Embryonic facial prominence (tissue), 1 donor: ENCODE measurements at regions not wholly inside any gene's neighbourhood (a gene's known extent, or its start where the extent isn't known, plus 50 kb on each side); places are given as distances from the start of the nearest gene placed in this dataset.
"Not testable (repeated sequence)": the region's sequence is repeated elsewhere in the genome, so short reads cannot be mapped to it uniquely, and the experiment has no call there.

ENCODE experiments used
- DNase-seq: peaks from one replicate; pipeline ENCODE4 v3.0.0-alpha.2; 2016; ENCODE audit errors: extremely low spot score

DNA sequence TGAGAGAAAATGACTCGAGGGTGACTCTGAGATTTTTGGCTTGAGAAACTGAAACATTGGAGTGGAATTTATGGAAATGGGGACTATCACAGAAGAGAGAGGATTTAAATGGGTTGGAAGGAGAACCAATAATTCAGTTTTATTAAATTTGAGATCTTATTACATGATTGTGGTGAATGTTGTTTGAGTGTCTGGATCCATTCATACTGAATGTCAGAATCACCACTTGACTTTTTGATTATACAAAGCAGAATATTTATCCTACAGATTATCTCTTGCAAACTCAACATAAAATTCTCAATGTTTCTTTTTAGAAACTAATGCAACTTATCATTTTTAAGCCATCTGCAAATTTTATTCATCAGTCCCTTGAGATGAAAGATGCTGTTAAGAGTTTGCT lies 332.8 kb downstream of the CNTN3 start:
- no peak for DNase-seq

DNA sequence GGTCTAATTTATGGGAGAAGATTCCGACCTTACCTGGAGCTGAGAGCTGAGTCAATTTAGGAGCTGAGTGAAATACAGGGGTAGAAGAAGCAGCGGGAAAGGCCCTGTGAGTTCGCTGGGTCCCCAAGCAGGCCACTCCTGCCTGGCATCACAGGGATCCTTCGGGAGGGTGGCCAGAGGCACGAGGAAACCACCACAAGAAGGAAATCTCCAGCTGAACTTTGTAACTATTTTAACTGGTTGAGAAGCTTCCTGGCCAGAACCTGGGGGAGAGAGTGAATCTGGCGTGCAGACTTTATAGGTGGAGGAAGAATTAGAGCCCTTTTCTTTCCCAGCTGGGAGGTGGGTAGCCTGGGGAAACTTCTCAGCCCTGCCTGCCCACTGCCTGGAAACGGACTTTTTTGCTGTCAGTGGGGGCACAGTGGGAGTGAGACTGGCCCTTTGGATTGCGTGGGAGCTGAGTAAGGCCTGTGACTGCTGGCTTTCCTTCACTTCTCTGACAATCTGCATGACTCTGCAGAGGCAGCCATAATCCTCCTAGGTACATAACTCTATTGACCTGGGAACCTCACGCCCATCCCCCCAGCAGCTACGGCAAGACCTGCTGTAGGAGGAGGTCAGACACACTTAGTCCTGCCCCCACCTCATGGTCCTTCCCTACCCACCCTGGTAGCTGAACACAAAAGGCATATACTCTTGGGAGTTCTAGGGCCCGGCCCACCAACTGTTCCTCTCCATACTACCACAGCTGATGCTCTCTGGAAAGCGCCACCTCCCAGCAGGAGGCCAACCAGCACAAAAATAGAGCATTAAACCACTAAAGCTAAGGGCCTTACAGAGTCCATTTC lies 340.7 kb downstream of the CNTN3 start:
- no peak for DNase-seq

GRCh38 chr3:74273091-74273490 lies 341.4 kb downstream of the CNTN3 start:
- DNase-seq = no peak

GRCh38 chr3:74271541-74271940 lies 342.9 kb downstream of the CNTN3 start:
- no peak for DNase-seq

GRCh38 chr3:74269689-74270088 lies 344.8 kb downstream of the CNTN3 start:
- no peak for DNase-seq

DNA sequence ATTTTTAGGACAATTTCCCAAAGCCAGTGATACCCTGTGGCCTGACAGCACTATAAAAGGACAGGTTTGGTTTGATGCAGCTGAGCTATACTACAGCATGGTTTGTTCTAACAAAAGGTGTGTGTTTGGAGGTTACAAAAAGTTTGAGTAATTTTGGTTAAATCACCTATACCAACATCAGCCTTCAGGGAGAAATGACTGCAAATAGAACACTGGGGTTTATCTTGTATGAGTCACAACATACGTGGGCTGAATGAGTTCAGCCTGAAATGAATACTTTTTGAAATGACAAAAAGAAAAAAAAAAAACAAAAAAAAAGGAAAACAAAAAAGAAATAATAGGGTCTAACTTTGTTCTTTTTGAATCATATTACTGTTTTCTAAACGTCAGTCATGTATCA lies 345.7 kb downstream of the CNTN3 start:
- DNase-seq = no peak

DNA sequence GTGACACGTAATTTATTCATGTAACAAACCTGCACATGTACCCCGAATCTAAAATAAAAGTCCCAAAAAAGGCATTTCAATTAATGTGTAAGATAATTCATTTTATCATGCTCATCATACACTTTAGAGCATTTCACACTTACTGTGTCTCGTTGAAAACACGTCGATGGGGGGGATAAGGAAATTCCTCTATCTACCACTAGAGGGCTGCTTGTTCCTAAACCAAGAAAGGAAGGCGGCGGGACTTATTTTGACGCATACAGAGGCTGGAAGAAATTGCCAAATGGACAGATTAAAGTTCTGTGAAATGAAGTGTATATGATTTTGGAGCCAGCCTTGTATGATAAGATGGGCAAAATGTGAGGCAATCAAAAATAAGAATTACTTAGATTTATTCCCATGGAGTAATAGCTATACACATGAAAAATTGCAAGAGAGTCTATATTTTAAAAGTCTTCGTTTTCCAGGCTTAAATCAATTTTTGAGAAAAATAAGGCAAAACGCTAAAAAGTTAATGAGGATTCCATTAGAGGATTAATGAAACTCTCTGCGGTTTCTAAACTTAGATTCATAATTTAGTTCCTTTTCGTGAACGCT lies 346.8 kb downstream of the CNTN3 start:
- DNase-seq = peak; percentile 44

GRCh38 chr3:74267131-74267530 lies 347.3 kb downstream of the CNTN3 start:
- no peak for DNase-seq

- DNase-seq = no peak
Measured at GRCh38 chr3:74265069-74265468, 349.4 kb downstream of the CNTN3 start.

DNA sequence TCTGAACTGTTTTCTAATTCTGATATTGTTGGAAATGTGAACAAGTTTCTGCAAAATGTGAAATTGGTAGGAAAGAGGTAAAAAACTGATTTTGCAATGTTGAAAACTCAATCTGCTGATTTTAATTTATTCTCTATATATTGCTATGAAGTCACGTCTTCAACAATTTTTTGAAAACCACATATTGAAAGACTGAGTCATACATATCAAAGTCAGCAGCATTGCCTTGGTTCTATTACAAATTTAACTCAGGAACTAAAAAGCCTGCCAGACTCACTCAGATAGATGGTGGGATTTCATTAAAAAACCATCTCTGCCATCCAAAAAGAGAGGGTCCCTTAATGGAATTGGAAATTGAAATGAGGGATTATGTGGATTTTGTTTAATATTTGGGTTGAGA lies 351.4 kb downstream of the CNTN3 start:
- DNase-seq = no peak

DNA sequence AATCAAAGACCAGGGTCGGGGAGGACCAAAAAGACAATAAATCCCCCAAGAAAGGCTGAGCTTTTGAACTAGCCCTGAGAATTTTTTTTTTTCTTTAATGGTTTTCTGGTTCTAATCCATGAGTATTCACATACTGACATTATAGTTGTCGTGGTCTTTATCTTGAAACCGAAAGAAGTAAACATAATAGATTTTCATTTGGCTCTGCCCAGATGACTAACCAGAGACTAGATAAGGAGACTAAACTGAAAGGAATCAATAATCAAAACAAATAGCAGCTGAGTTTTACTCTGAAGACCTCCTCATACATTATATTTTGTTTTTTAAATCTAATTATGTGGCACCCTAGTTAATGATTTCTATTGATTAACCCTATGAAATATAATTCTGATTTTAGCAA lies 381.4 kb downstream of the CNTN3 start:
- no peak for DNase-seq

- DNase-seq = no peak
Measured at GRCh38 chr3:74217467-74217866, 397.0 kb downstream of the CNTN3 start.

DNA sequence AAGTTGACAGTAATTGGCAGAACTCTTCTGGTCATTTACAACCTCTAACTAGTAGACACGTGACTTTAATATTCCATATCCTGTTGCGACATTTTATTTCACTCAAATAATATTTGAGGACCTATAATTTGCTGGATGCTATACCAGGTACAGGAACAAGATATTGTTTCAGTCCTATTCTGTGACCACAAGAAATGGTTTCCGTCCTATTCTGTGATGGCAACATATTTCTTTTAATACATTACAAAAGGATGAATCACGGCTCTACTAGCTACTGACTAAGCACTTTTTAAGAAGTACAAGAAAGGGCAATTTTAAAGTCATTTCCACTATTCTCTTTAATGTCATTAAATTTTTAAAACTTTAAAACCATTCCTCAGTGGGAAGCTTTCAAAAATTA lies 400.2 kb downstream of the CNTN3 start:
- DNase-seq = no peak

DNA sequence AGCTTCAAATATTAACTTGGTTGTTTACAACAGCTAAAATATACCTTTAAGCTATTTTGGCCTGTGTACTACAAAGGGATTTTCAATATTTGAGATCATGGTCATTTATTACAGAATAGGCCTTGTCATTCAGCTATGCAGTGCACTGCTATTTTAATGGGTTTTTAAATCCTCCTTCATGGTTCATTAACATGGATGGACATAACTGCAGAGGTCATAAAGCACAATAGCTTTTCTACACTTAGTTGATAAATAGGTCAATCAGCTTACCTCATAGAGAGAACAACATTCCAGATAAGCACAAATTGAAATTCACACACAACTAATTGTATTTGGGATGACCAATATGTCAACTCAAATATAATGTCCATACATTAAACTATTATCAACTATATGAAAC lies 403.7 kb downstream of the CNTN3 start:
- no peak for DNase-seq

DNA sequence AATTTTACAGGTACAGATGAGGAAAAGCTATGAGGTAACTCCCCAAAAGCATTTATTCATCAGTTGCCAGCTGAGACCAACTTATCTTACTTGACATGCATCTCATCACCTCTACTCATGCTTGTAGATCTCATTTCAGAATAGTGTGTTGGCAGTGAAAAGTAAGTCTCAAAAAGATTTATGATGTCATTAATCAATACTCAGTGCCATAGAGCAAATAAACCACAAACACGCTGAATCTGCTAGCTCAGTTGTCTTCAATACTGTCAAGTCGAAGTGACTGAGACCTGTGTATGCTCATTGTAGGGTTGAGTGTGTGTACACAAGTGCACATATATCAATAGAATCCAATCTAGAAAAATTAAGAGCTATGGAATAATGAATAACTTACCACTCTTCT lies 413.5 kb downstream of the CNTN3 start:
- no peak for DNase-seq

DNA sequence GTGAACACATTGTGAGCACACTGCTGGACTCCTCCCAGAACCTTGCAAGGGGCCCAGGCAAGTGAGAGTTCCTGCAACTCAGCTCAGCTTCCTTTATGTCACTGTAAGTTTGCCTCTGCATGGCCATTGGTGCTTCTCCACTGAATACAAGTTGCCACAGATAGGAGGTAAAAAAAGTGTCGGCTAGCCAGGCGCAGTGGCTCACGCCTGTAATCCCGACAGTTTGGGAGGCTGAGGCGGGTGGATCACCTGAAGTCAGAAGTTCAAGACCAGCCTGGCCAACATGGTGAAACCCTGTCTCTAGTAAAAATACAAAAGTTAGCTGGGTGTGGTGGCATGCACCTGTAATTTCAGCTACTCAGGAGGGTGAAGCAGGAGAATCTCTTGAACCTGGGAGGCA lies 435.8 kb downstream of the CNTN3 start:
- DNase-seq = not testable (repeated sequence)

GRCh38 chr3:74173090-74173489 lies 441.4 kb downstream of the CNTN3 start:
- DNase-seq = no peak

DNA sequence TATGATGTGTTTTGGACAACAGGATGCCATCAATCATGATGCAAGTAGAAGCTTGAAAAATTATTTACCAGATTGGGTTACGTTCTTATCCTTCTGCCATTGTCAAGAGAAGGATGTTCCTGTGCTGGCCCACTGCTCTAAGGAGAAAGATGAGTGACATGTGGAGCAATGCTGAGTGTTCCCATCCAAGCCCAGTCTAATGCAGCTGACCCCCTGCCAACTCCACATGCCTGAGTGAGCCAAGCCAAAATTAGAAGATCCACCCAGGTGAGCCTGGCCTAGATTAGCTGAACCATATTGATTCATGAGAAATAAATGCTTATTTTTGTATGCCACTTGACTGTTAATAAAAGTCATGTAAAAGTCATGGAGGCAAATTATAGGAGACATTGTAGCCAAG lies 446.5 kb downstream of the CNTN3 start:
- no peak for DNase-seq

DNA sequence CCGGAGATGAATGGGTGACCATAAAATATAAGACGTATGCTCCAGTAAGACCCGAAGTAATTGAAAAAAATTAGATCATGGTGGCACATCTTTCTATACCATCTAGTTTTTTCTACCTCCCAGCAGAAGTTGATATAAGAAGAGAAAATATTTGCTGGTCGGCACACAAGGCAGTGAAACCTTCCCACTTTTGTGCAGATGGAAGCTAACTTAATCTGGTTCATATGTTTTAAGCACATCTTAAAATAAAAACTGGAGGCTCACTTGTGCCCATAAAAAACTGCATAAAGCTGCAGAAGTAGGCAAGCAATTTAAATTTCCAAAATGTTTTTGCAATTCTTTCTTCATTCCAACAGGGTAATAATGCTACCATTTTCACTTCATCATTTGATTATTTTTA lies 449.2 kb downstream of the CNTN3 start:
- DNase-seq = no peak

GRCh38 chr3:74149466-74149865 lies 465.0 kb downstream of the CNTN3 start:
- no peak for DNase-seq

GRCh38 chr3:74145277-74145676 lies 469.2 kb downstream of the CNTN3 start:
- DNase-seq = no peak

- DNase-seq = no peak
Measured at GRCh38 chr3:74139648-74140047, 474.8 kb downstream of the CNTN3 start.

DNA sequence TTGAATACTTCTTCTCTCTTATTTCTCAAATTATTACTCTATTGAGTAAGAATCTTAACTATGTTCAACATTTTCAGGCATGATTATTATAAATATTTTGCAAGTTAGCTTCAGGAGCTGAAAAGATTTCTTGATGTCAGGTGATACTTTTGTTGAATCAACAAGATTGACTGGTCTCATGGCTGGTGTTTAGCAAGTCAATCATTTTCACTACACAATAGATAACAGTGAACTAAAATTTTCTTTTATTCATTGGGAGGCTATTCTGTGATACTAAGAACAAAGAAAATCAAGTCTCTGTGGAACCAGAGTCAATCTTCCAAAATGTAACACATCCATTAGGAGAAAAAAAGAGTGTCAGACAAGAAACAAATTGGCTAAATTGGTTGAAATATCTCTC lies 476.7 kb downstream of the CNTN3 start:
- DNase-seq = no peak

DNA sequence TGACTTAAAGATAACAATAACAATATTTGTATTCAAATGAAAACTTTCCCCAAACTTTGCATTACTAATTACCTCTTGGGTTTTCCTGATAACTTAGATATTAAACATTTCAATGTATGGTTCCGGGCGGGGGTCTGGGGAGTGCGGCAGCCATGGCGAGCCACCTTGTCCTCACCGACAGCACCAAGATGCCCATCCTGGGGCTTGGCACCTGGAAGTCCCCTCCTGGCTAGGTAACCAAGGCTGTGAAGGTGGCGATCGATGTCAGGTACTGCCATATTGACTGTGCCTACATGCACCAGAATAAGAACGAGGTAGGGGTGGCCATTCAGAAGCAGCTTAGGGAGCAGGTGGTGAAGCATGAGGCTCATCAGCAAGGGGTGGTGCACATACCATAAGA lies 478.7 kb downstream of the CNTN3 start:
- no peak for DNase-seq
